ENCODE measurements at regions not wholly inside any gene's neighbourhood (a gene's known extent, or its start where the extent isn't known, plus 50 kb on each side); places are given as distances from the start of the nearest gene placed in this dataset.

DNA sequence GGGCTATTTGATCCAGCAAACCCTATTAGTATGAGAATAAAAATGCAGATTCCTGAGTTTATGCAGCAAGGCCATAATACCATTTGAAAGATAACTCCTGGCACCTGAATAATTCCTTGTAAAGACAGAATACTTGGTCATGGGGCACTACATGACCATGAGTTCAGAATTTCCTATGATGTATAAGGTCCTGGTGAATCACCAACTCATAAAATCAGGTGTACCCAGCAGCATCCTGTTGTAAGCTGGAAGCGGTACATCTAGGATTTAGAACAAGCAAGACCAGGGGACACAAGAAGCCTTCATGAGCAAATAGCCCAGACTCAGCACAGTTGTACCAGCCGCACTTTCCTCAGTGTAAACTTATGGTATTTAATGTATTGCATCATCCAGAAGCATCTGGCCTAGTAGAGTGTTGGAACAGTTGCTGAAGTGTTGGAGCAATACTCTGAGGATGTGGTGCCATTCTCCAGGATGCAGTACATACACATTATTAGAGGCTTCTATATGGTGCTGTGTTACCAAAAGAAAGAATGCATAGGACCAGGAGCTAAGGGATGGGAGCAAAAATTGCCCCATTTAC is 233.4 kb downstream of the SQOR start:
- TF ChIP-seq CTCF (conservative IDR thresholded peaks at IDR 0.05; ENCODE audit: low read depth, low read length) (no peak), EZH2phosphoT487 (IDR thresholded peaks at IDR 0.05; ENCODE audit: borderline replicate concordance, low read length) (no peak), EZH2 (IDR thresholded peaks at IDR 0.05; ENCODE audit: low read length, unreplicated experiment) (no peak)

Measured in PC-3 (cell line).